ENCODE measurements at regions not wholly inside any gene's neighbourhood (a gene's known extent, or its start where the extent isn't known, plus 50 kb on each side); places are given as distances from the start of the nearest gene placed in this dataset.

- no peaks in the 10 kb centered on the region for H3K36me3 ChIP-seq (ENCODE audit: control insufficient read depth, insufficient read depth, low read length)
- 86% methylated on average over 8 of the region's 8 CpGs for WGBS (ENCODE audit: insufficient coverage)
- ATAC-seq (no peak), DNase-seq (no peak)
- intact Hi-C loops (cut with micrococcal nuclease) = no loop called here
- Mint-ChIP-seq H3K36me3 (no peaks in the 10 kb centered on the region), H3K27me3 (ENCODE audit: low read depth in 2 of 2) (peaks cover 4 to 11% of the 10 kb centered on the region in 2 donors), H3K4me3 (no peak overlapping the region), H3K4me1 (no peaks in the 10 kb centered on the region), H3K27ac (no peak overlapping the region), H3K9me3 (no peaks in the 10 kb centered on the region)
- no peak overlapping the region for H3K4me3 ChIP-seq (ENCODE audit: low read length)
- no peak overlapping the region for H3K27ac ChIP-seq (ENCODE audit: low read length)
- TF ChIP-seq, protein P1, sequence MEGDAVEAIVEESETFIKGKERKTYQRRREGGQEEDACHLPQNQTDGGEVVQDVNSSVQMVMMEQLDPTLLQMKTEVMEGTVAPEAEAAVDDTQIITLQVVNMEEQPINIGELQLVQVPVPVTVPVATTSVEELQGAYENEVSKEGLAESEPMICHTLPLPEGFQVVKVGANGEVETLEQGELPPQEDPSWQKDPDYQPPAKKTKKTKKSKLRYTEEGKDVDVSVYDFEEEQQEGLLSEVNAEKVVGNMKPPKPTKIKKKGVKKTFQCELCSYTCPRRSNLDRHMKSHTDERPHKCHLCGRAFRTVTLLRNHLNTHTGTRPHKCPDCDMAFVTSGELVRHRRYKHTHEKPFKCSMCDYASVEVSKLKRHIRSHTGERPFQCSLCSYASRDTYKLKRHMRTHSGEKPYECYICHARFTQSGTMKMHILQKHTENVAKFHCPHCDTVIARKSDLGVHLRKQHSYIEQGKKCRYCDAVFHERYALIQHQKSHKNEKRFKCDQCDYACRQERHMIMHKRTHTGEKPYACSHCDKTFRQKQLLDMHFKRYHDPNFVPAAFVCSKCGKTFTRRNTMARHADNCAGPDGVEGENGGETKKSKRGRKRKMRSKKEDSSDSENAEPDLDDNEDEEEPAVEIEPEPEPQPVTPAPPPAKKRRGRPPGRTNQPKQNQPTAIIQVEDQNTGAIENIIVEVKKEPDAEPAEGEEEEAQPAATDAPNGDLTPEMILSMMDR (IDR thresholded peaks at IDR 0.05) = no peak
- no peaks in the 10 kb centered on the region for H3K9me3 ChIP-seq (ENCODE audit: control insufficient read depth, insufficient read depth, low read length)
- H3K27me3 ChIP-seq (ENCODE audit: control insufficient read depth, insufficient read depth, low read length) = no peaks in the 10 kb centered on the region
- H3K4me1 ChIP-seq (ENCODE audit: control insufficient read depth, insufficient read depth, low read length) = no peaks in the 10 kb centered on the region
These were observed 248.5 kb downstream of the THBS2 start for GRCh38 chr6:169005166-169005565.

DNA sequence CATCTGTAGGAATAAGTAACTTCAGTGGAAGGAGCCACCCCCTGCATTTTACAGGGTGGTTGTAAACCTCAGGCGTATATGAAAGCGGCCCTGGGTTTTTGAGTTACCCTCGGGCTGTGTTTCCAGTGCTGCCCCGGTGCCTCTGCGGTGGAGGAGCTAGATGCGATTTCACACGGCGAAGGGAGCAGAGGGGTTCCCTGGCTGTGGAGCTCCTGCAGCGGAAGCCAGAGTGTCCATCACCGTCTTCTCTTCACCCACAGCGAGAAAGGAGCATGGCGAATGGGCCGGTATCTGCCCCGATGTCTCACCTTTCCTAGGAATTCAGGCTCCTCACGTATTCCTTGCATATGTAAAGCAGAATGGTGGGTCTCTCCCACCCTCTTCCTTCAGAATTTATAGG is 253.6 kb downstream of the THBS2 start:
- H3K27ac Mint-ChIP-seq = no peak overlapping the region
- H3K9me3 ChIP-seq (ENCODE audit: control insufficient read depth, insufficient read depth, low read length) = no peaks in the 10 kb centered on the region
- intact Hi-C loops (cut with micrococcal nuclease) = no loop called here
- H3K36me3 Mint-ChIP-seq = no peaks in the 10 kb centered on the region
- no peaks in the 10 kb centered on the region for H3K4me1 ChIP-seq (ENCODE audit: control insufficient read depth, insufficient read depth, low read length)
- no peak for DNase-seq
- WGBS (ENCODE audit: insufficient coverage) = 94% methylated on average over 15 of the region's 15 CpGs
- no peak overlapping the region for H3K27ac ChIP-seq (ENCODE audit: low read length)
- no peak overlapping the region for H3K4me3 Mint-ChIP-seq
- TF ChIP-seq, protein P1 (IDR thresholded peaks at IDR 0.05) = no peak
- peaks cover 4 to 11% of the 10 kb centered on the region in 2 donors for H3K27me3 Mint-ChIP-seq (ENCODE audit: low read depth in 2 of 2)
- H3K4me1 Mint-ChIP-seq = no peaks in the 10 kb centered on the region
- no peaks in the 10 kb centered on the region for H3K9me3 Mint-ChIP-seq
- no peak overlapping the region for H3K4me3 ChIP-seq (ENCODE audit: low read length)
- no peak for ATAC-seq
- H3K27me3 ChIP-seq (ENCODE audit: control insufficient read depth, insufficient read depth, low read length) = no peaks in the 10 kb centered on the region
- H3K36me3 ChIP-seq (ENCODE audit: control insufficient read depth, insufficient read depth, low read length) = no peaks in the 10 kb centered on the region

DNA sequence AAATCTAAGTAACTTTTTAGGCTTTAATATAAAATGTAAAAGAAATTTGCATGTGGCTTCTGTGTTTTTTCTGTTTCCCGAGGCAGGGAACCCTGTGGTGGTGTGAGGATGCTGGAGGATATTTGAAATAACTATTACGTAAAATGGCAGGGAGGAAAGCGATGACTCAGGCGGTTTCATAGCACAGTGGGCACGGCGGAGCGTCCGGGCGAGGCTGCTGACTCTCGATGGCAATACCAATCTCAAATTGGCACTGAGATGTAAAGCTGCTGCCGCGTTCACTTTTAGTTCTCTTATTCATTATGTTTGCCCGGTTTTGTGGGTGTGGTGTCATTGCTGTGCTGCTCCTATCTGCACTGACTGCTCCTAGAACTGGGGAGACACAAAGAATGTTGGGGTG is 254.3 kb downstream of the THBS2 start:
- H3K36me3 ChIP-seq (ENCODE audit: control insufficient read depth, insufficient read depth, low read length) = no peaks in the 10 kb centered on the region
- no peaks in the 10 kb centered on the region for H3K36me3 Mint-ChIP-seq
- peaks cover 0 to 11% of the 10 kb centered on the region in 2 donors for H3K27me3 Mint-ChIP-seq (ENCODE audit: low read depth in 2 of 2)
- TF ChIP-seq, protein P1 (IDR thresholded peaks at IDR 0.05) = no peak
- DNase-seq (no peak), ATAC-seq (no peak)
- H3K27me3 ChIP-seq (ENCODE audit: control insufficient read depth, insufficient read depth, low read length) = no peaks in the 10 kb centered on the region
- H3K9me3 Mint-ChIP-seq = no peaks in the 10 kb centered on the region
- no peaks in the 10 kb centered on the region for H3K4me1 ChIP-seq (ENCODE audit: control insufficient read depth, insufficient read depth, low read length)
- no peak overlapping the region for H3K4me3 Mint-ChIP-seq
- H3K27ac ChIP-seq (ENCODE audit: low read length) = no peak overlapping the region
- intact Hi-C loops (cut with micrococcal nuclease) = no loop called here
- no peaks in the 10 kb centered on the region for H3K9me3 ChIP-seq (ENCODE audit: control insufficient read depth, insufficient read depth, low read length)
- H3K27ac Mint-ChIP-seq = no peak overlapping the region
- WGBS (ENCODE audit: insufficient coverage) = 89% methylated on average over 13 of the region's 13 CpGs
- H3K4me3 ChIP-seq (ENCODE audit: low read length) = no peak overlapping the region
- no peaks in the 10 kb centered on the region for H3K4me1 Mint-ChIP-seq

DNA sequence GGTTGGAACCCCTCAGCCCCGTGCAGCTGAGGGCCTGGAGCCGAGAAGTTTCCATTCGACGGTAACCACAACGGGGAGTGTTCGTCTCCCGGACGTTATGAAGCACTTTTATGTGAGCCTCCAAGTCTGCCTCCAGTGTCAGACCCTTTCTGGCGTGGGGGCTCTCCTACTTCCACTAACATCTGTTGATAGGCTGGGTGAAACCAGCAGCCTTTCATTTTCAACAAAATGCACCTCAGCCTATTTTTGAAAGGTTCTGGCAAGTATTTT is 257.4 kb downstream of the THBS2 start:
- Mint-ChIP-seq H3K4me1 (no peaks in the 10 kb centered on the region), H3K36me3 (no peaks in the 10 kb centered on the region), H3K4me3 (no peak overlapping the region), H3K27me3 (ENCODE audit: low read depth in 2 of 2) (peaks cover 0 to 3% of the 10 kb centered on the region in 2 donors), H3K9me3 (no peaks in the 10 kb centered on the region), H3K27ac (no peak overlapping the region)
- no peak overlapping the region for H3K4me3 ChIP-seq (ENCODE audit: low read length)
- H3K9me3 ChIP-seq (ENCODE audit: control insufficient read depth, insufficient read depth, low read length) = no peaks in the 10 kb centered on the region
- H3K27me3 ChIP-seq (ENCODE audit: control insufficient read depth, insufficient read depth, low read length) = no peaks in the 10 kb centered on the region
- no peaks in the 10 kb centered on the region for H3K4me1 ChIP-seq (ENCODE audit: control insufficient read depth, insufficient read depth, low read length)
- no peak overlapping the region for H3K27ac ChIP-seq (ENCODE audit: low read length)
- no peaks in the 10 kb centered on the region for H3K36me3 ChIP-seq (ENCODE audit: control insufficient read depth, insufficient read depth, low read length)
- ATAC-seq (no peak), DNase-seq (no peak)
- TF ChIP-seq, protein P1 (IDR thresholded peaks at IDR 0.05) = no peak
- intact Hi-C loops (cut with micrococcal nuclease) = no loop called here
- 90% methylated on average over 9 of the region's 9 CpGs for WGBS (ENCODE audit: insufficient coverage)

Data from natural killer cell (primary cell).